A549 (cell line): ENCODE measurements at regions not wholly inside any gene's neighbourhood (a gene's known extent, or its start where the extent isn't known, plus 50 kb on each side); places are given as distances from the start of the nearest gene placed in this dataset.
"Not testable (repeated sequence)": the region's sequence is repeated elsewhere in the genome, so short reads cannot be mapped to it uniquely, and the experiment has no call there.

Source experiments
- KDM1A ChIP-seq: fragments of 200-600 bp; sonication (generic); IDR thresholded peaks from 2 replicates; pipeline ENCODE4 v1.6.1; 2016; ENCODE audit warnings: low read depth, mild to moderate bottlenecking
- POLR2A ChIP-seq: IDR thresholded peaks from 2 replicates; pipeline ENCODE4 v1.6.1; 2012; ENCODE audit warnings: mild to moderate bottlenecking, low read length

DNA sequence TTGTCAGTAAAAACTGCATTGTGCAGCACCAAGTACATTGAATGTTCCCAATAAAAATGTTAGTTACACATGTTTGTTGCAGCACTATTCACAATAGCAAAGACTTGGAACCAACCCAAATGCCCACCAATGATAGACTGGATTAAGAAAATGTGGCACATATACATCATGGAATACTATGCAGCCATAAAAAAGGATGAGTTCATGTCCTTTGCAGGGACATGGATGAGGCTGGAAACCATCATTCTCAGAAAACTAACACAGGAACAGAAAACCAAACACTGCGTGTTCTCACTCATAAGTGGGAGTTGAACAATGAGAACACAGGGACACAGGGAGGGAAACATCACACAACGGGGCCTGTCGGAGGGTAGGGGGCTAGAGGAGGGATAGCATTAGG is 401.3 kb upstream of the NR5A2 start:
- TF ChIP-seq POLR2A, KDM1A: not testable (repeated sequence)
